IPS-NIHi7 (cell line): ENCODE measurements at regions not wholly inside any gene's neighbourhood (a gene's known extent, or its start where the extent isn't known, plus 50 kb on each side); places are given as distances from the start of the nearest gene placed in this dataset.

Experiments
- DNase-seq: peaks from one replicate; pipeline ENCODE4 v3.0.0; 2012; ENCODE audit warnings: mixed read lengths; ENCODE audit errors: extremely low spot score

DNA sequence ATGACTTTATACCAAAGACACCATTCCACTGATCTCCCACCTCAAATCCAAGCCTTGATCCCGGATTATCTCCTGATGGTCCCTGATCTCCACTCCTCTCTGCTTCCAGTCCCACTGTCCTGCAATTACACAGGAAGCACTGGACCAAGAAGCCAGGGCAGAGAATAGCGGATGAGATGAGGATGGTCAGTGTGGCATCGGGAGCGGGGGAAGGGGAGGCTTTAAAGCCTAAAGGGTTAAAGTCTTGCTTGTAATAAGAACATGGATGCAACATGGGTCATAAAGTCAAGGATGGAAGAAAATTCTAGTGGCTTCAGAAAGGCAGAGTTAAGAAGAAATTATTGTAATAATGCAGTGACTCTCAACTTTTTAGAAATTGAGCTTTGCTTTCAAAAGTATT, 364.0 kb upstream of the DUSP10 start:
- no peak for DNase-seq

DNA sequence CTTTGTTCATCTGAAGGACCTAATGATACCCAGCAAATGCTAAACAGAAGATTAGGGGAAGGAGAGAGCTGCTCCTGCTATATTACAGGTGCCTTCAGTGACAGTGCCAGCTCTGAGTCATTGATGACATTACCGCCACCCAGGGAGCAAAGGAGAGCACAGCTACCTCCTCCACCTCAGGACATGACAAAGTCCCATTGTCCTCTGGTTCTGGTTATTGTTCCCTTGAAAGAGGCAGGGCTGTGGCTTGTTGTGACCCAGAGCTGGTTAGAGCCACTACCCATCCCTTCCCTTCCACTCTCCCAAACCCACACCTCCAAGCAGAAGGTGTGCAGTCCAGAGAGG, 363.5 kb upstream of the DUSP10 start:
- peak; percentile 31 for DNase-seq

DNA sequence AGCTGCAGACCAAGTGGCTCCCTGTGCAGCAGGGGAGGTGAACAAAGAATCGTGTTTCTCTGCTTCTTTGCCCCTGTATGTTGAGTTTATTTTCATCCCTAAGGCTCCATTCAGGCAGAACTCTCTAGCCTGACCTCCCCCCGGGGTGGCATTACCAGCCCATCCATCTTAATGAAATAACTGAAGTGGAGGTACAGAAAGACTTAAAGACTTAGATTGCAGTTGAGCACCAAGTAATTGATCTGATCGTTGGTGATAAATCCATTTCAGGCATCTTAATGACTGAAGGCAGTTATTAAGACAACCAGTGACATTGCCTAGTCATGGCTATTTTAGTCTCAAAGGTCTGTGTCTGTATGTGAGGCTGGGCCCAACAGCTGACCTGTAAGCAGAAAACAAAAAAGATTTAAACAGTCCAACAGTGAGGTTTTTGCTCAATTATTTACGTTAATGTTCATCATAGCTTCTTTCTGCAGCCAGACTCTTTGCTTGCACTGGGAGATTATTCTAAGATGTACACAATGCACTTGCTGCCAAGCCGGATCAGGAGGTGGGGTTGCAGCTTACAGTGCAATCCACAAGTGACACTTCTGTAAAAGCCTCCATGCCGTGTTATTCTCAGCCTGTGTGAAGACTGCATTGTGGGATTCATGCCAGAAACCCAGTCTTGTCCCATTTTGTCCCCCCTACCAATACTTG, 363.0 kb upstream of the DUSP10 start:
- no peak for DNase-seq

DNA sequence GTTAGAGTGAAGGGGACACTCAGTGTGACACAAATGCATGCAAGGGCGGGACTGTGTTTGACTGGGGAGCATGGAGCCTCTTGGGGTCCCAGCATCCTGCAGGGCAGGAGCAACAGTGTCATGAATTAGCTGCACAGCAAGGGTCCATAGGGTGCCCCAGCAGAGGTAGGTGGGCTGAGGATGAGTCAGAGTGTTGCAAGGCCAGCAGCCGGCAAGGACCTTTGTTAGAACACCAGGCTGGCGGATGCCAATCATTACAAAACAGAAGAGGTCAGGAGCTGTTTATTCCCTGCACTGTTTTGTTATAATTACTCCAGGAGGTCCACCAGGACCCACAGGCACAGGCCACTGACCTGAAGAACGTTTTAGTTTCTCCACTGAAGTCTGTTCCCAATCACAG, 362.2 kb upstream of the DUSP10 start:
- DNase-seq, result no peak

DNA sequence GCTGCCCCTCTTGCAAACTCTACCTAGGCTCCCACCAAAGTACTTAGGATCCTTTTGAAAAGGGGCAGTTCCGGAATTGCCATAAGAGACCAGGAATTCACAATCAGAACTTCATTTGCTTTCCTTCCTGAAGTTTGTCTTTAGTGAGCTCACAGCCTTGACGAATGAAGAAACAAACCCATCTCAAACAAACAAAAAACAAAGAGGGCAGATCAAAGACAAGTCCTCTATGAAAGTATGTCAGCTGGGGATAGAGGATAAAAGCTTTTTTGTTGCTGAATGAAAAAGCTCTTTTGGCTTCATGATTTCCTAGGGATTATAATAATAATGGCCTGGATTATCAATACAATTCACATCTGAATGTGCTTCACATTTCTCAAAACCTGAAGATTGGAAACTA, 357.9 kb upstream of the DUSP10 start:
- DNase-seq, result no peak

DNA sequence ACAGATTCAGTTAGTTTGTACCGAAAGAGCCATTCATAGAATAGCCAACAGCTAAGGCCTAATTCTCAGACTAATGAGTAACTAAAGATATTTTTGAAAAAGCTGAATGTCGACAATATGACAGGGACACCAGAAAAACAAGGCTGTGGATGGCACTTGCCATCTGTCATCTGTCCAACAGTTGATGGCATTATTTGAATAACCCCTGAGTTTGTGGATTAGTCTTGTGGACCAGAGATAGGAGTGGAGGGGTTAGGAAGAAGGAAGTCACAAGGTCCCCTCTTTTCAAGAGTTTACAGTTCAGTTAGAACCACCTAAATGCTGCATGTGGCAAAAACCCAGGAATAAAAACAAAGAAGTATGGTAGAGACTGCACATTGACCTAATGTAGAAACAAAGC, 356.5 kb upstream of the DUSP10 start:
- no peak for DNase-seq

DNA sequence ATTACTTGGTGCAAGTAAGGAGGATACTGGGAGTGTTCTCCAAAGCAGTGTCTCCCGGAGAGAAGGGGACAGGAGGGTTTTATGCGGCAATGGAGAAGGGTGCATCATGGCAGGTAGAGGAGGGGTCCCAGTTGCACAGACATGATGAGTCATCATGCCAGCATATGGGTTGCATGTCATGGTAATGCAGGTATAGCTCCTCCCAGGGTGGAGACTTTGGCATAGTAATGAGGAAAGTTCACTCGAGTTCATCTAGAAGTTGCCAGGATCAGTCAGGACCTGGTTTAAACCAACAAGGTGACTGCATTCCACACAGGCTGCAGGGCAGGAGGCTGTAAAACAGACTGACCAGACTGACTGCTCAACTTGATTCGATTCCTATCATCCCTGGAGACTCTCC, 355.7 kb upstream of the DUSP10 start:
- DNase-seq, result no peak

DNA sequence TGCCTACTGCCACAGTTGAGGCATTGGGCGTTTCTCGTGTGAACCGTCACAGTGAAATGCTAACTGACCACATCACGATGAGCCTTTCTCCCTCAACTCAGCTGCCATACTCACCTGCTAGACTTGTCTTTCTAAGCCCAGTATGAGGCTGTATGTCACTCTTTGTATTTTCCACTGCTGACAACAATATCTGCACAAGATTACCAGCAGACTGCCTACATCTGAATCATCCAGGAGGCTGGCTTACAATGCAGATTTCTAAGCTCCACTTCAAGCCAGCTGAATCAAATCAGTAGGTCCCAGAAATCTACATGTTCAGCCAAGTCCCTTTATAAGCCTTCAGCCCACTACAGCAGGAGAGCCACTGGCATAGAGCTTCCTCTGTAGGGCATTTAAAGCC, 355.0 kb upstream of the DUSP10 start:
- no peak for DNase-seq

DNA sequence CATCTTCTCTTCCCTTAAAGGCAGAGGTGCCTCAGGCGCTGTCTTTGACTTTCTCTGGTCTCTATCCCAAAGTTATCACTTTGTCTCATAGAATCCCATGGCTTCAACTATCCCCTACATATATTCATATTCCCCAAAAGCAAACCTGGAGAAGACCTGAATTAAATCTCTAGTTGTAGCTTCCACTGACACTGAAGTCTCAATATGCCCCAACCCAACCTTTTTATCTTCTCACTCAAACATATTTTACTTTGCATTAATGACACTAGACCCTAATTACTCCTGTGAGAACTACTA, 354.5 kb upstream of the DUSP10 start:
- no peak for DNase-seq

DNA sequence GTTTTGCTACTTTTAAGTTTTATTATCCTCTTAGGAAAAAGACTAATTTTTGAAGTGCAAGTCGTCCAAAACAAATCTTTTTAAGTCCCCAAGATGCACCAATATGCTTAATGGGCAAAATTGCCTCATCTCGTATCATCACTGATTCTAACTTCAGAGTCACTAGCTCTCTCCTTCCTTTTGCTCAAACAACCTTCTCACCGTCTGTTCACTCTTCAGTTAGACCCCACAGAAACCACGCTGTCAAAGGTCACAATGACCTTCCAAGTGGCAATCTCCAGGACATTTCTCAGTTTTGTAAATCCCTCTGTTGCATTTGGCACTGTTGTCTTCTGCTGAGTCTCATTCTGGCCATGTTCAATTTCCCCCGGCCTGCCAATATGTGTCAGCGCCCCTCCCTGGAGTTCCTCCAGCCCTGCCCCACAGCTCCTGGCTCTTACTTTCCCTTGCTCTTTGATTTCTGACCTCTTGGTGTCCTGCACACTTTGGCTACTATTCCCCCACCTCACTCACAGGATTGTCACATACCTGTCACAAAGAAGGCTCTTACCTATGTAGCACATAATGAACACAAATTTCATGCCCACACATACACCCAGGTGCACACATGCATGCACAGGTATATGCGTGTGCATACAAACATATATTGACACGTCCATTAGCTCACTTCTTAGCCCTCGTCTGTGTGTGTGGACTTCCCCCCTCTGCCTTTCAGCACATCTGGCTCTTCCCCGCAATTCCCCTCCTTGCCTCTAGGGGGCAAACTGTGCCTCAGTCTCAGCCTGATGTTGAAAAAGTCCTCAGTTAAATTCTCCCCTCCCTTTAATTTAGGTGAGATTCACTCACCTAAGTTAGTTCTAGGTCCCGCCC, 354.0 kb upstream of the DUSP10 start:
- DNase-seq, result peak; percentile 80

DNA sequence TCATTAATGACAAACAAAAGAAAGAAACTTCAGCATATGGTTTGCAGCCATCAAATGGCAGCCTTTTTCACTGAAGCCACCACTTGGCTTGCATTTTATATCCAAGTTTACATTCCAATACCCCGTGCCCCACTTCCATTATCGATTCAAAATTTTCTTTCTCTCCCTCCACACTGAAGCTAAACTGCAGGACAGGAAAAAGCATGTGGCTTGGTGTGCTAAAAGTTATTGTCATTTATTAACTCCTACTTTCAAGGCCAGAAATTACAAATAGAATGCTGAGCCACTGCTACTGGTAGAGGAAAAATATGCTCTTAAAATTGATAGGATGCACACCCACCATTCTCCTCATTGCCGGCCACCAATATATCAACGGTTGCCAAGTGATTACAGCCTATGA, 351.6 kb upstream of the DUSP10 start:
- DNase-seq, result no peak

DNA sequence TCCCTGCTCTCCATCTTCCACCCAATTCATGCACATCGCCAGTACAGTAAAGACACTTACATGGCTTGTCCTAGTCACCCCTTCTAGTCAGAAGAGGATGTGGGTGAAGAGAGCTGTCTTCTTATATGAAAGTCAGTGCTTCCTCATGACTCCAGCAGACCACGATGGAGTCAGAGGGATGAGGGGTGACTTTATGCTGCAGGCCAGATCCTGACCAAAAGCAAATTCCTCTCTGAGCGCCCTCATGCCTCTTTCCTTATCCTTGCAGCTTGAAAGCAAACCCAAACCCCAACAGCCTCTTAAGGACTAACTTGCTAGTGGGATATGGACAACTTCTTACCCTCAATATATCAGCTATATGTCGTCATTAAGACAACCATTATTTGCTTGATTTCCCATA, 348.2 kb upstream of the DUSP10 start:
- DNase-seq, result no peak

DNA sequence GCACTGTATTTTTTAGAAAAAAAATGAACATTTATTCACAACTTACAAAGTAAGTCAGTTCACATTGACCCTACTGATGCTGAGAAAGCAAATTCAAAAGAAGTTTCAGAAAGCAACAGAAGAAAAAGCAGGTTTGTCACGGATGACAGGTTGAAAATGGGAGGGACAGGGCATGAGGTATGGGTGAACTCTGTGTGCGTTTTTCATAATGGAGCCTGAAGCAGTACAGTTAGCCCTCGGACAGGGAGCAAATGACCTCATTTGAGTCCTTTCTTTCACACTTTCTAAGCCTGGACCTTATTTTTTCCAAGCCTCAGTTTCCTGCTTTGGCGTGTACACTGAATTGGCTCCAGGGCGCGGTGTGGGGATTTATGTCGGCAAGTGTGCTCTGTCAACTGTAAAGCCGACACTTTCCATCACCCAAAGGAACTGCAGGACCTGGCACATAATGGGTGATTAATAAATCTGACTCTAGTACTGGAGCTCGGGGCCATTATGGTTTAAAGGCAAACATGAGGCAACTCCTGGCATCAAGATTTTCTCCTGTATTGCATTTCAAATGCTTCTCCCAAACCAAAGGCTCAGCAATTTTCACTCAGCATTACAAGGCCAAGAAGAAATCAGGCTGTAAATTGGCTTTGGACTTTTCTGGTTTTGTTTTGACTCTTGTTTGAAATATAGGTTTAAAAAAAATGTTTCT, 345.5 kb upstream of the DUSP10 start:
- DNase-seq, result no peak

DNA sequence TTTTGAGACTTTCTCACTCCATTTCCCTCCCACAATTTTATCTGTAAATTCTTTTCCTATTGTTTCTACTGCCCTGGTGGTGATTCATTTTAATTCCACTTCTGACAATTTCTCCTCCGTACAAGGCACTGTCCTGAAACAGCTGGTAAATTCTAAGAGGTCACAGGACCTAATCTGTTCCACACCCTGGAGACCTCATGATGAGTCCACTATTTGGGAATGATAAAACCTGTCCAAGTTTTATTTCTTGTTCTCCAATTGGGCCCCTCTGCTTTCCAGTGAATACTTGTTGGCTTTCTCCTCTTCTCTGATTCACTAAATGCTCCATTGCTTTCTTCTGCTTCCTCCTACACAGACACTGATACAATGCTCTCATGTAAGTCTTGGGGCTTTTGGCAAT, 343.1 kb upstream of the DUSP10 start:
- no peak for DNase-seq

DNA sequence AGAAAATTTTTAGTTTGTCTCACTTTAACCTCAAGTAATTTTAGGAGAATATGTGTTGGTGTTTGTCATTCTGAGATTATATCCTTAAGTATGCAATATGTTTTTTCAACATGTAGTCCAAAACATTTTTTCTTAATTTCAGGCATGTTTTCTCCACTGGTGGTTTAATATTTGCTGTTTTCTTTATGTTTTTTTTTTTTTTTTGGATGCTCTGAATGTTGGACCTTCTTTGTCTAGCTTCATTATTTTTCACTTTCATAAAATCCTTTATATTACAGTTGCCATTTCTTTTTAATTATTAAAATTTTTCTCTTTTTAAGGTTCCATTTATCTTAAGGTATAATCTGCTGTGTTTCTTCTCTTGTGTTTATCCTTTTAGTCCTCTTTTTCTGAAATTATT, 342.2 kb upstream of the DUSP10 start:
- DNase-seq, result no peak

DNA sequence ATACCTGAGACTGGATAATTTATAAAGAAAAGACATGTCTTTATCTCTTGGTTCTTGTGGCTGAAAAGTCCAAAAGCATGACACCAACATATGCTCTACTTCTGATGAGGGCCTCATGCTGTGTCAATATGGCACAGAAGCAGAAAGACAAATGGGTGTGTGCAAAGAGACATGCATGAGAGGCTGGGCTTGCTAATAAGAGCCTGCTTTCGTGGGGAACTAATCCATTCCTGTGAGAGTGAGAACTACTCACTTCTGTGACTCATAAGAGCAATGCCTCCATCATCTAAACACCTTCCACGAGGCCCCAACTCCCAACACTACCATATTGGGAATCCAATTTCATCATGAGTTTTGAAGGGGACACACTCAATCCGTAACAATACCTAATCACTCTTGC, 340.0 kb upstream of the DUSP10 start:
- no peak for DNase-seq

DNA sequence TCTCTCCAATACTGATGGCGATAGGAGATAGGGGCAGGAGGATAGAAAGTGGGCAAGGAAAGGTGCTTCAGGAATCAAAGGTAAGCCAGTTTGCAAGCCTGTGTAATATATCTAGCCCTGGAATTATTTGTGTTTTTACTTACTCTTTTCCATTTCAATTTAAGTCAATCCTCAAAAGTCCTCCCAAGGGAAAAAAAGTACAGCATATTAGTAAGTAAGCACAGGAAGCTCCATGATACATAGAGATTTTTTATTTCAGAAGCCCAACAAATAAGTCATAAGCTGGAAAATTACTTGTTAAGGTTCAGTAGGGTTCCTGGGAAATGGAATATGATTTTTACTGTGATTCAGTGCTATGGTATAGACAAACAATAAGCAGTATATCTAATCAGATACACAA, 337.7 kb upstream of the DUSP10 start:
- DNase-seq, result no peak

DNA sequence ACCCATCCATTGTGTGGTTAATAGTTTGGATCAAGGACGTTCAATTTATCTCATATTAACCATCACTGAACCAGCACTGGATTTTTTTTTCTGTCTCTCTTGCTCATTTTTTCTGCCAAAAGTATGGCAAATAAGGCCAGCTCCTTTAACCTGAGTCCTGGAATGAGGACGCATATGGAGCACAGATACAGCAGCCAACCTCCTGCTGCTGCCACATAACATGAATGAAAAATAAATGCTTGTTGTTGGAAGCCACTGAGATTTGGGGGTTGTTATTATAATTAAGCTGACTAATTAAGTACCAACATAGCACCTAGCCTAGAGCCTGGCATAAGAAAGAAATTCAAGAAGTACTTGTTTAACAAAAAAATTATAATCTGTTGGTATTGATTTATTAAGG, 335.3 kb upstream of the DUSP10 start:
- DNase-seq, result no peak

DNA sequence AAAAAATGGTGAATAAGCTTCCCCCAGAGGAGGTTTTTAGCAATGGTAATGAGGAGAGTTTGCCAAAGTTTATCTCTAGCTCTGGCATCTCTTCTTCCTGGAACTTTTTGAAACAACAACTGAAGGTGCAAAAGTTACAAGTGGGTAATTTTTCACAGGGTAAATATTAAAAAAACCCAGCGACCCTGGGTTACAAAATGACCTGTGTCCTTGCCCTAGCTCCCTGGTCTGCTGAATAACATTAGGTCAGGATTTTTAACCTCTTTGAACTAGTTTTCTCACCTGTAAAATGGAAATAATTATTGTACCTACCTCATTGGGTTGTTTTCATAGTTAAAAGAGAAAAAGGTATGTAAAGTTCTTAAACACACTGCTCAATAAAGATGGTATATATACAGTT, 332.4 kb upstream of the DUSP10 start:
- DNase-seq, result no peak

DNA sequence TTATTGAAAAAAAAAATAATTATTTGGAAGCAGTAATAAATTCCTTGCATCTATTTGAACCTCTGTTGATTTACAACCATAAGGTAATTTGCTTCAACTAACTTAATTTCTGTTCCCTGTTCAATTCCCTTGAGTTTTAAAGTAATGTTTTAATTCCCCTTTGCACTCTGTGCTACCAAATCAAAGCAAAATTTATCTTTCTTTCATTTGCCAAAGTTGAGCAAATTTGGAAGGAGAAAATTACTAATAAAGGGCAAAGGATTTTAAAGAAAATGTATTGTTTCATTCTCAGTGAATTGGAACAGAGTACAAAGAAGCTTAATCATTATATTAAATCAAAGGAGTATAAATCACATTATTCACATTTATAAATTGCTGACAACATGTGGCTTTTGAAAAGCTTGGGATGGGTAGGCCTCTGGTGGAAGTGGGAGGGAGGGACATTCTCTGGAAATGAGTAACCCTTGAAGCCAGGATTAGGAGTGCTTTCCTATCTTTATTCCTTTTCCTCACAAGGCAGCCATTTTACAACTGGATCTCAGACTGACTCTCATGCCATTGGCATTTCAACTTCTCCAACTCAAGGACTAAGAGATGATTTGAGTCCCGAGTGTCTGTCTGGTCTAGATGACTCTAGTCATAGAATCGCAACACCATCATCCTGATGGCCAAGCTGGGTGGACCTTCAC, 331.6 kb upstream of the DUSP10 start:
- no peak for DNase-seq

DNA sequence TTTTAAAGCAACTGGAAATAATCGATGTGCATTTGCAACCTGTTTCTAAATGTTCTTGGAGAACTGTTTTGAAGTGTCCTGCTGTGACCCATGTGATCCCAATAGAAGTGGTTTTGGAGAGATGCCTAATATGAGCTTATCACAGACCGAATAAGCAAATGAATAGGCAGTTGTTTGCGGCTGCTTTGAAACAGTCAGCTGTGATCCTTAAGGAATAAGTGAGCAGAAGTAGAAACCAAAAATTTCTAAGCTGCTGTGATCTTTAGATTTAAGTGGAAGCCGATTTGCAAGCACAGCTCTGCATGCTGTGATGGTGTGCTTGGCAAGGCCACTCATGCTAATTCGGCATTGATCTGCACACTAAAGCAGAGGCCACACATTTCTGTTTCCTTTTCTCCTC, 329.5 kb upstream of the DUSP10 start:
- DNase-seq, result no peak

DNA sequence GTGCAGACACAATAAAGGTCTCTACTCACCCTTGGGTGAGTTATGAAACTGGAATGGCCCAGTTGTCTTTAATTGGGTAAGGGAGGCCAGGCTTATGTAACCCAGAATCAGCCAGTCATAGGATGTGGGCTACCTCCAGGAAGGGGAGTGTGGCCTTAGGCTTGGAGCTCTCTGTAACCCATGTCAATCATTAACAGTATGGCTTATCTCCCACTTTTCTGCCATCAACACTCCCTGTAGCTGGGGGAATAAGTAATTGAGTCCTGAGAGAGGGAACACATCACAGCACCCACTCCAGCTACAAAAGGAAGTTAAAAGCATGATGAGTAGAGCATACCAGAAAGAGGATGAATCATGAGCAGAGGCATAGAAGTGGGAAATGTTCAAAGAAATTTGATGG, 327.0 kb upstream of the DUSP10 start:
- DNase-seq, result no peak

DNA sequence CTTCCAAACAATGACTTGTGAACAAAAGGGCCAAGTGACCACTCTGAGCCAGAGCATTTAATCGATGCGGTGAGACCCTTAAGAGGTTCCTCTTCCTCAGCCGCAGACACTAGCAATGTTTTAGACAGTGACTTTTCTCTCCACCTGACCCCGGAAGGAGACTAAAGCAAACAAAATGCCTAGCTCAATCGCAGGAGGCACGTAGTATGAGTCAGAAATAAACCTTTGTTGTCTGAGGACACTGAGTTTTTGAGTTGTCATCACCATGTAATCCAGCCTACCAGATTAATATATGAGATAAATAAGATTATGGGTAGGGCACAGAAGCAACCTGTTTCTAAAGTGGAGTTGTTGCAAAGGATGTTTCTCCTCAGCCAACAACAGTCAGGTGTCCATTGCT, 326.2 kb upstream of the DUSP10 start:
- DNase-seq, result no peak
